Ishikawa (cell line): ENCODE measurements at regions not wholly inside any gene's neighbourhood (a gene's known extent, or its start where the extent isn't known, plus 50 kb on each side); places are given as distances from the start of the nearest gene placed in this dataset.
A peak's percentile ranks its signal among the peaks of the same experiment; 100 is the strongest.

Source experiments
- CEBPB ChIP-seq: IDR thresholded peaks from 2 replicates; pipeline ENCODE4 v1.6.1; 2012
- CREB1 ChIP-seq: IDR thresholded peaks from 2 replicates; pipeline ENCODE4 v1.6.1; 2012; ENCODE audit warnings: low read depth
- EGR1 ChIP-seq: IDR thresholded peaks from 2 replicates; pipeline ENCODE4 v1.6.1; 2012
- EP300 ChIP-seq: IDR thresholded peaks from 2 replicates; pipeline ENCODE4 v1.6.1; 2012; ENCODE audit warnings: borderline replicate concordance
- FOXM1 ChIP-seq: IDR thresholded peaks from 2 replicates; pipeline ENCODE4 v1.6.1; 2012; ENCODE audit warnings: low read depth, borderline replicate concordance
- NFIC ChIP-seq: IDR thresholded peaks from 2 replicates; pipeline ENCODE4 v1.6.1; 2012
- RAD21 ChIP-seq: IDR thresholded peaks from 2 replicates; pipeline ENCODE4 v1.6.1; 2012; ENCODE audit warnings: low read depth
- TAF1 ChIP-seq: IDR thresholded peaks from 2 replicates; pipeline ENCODE4 v1.6.1; 2012; ENCODE audit warnings: low read depth, mild to moderate bottlenecking
- TCF12 ChIP-seq: IDR thresholded peaks from 2 replicates; pipeline ENCODE4 v1.6.1; 2012; ENCODE audit warnings: low read depth
- TEAD4 ChIP-seq: IDR thresholded peaks from 2 replicates; pipeline ENCODE4 v1.6.1; 2012
- YY1 ChIP-seq: IDR thresholded peaks from 2 replicates; pipeline ENCODE4 v1.6.1; 2012; ENCODE audit warnings: low read depth
- ZBTB7A ChIP-seq: IDR thresholded peaks from 2 replicates; pipeline ENCODE4 v1.6.1; 2012; ENCODE audit warnings: low read depth
- TF ChIP-seq, protein P1 (sequence below): IDR thresholded peaks from 2 replicates; pipeline ENCODE4 v1.6.1; 2012
- TF ChIP-seq, protein P2 (sequence below): IDR thresholded peaks from 2 replicates; pipeline ENCODE4 v1.6.1; 2012
- TF ChIP-seq, protein P3 (sequence below): IDR thresholded peaks from 2 replicates; pipeline ENCODE4 v1.6.1; 2012; ENCODE audit warnings: low read depth, mild to moderate bottlenecking

DNA sequence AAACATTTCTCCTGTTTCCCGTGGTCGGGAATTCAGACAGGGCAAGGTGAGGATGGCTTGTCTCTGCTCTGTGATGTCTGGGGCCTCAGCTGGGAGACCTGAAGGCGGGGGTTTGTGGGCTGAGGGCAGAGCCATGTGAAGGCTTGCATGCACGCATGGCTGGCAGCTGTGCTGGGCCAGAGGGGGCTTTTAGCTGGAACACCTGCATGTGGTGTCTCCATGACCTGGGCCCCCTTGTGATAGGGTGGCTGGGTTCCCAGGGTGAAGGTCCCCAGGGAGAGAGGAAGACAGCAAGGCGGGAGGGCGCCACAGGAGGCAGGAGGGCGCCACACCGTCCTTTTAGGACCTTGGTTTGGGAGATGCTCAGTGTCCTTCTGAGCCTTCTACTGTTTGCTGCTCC is 101.6 kb upstream of the PRR23E start:
- no peak for TF ChIP-seq RAD21
- TF ChIP-seq, protein P1, sequence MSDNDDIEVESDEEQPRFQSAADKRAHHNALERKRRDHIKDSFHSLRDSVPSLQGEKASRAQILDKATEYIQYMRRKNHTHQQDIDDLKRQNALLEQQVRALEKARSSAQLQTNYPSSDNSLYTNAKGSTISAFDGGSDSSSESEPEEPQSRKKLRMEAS, result no peak

DNA sequence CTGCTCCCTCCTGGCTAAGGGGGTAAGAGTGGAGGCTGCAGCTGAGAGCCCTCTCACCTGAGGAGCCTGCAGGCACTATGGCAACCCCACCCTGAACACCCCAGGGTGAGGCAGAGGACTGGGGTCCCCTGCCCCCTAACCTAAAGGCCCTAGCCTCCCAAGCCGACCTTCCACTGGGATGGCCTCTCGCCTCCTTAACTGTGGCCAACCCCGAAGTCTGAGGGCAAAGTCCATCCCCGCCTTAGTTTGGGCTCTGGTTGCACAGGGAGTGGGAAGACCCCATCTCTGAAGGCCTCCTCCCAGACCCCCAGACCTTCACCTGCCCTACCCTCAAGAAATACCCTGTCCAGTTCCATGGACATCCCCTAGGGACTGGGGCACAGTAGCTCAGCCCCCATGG is 100.6 kb upstream of the PRR23E start:
- TF ChIP-seq TCF12, result no peak
- no peak for TF ChIP-seq ZBTB7A
- TF ChIP-seq EP300, result no peak
- TF ChIP-seq, protein P2, sequence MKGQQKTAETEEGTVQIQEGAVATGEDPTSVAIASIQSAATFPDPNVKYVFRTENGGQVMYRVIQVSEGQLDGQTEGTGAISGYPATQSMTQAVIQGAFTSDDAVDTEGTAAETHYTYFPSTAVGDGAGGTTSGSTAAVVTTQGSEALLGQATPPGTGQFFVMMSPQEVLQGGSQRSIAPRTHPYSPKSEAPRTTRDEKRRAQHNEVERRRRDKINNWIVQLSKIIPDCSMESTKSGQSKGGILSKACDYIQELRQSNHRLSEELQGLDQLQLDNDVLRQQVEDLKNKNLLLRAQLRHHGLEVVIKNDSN, result no peak
- TF ChIP-seq, protein P1, result no peak
- TF ChIP-seq TEAD4, result no peak
- no peak for TF ChIP-seq NFIC

DNA sequence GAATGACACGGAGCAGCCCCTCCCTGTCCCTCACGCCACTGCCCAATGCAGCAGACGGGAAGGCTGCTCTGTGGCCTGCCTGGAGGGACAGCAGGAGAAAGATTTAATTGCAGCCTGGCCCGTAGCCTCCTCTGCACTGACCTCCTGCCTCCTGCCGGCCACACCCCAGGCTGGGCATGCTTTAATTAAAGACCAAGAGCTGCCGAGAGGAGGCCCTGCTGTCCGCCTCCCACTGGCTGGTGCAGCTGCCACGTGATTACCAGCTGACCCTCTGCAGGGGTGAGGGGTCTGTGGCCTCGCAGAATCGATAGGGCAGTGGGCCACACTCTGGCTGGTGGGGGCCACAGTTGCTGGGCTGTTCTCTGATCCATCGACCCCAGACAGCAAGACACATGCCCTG is 100.2 kb upstream of the PRR23E start:
- TF ChIP-seq, protein P2, result peak; percentile 16; the same call in 1 of the 2 replicates
- TF ChIP-seq TAF1, result no peak

DNA sequence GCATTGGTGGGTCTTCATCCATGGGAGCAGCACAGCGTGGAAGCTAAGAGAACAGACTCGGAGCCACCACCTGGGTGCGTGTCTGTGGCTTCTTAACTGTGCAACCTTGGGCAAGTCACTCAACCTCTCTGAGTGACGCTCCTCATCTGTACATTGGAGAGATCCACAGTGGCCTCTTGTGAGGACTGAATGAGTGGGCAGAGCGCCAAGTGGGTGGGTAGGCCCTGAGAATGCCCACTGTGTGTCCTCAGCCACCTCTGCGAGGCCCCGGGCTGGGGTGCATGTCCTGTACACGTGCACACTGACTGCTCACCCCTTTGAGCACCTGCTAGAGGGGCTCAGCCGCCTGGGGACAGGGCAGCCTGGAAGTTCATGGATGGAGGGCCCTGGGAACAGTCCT is 99.6 kb upstream of the PRR23E start:
- TF ChIP-seq RAD21 (no peak), TAF1 (no peak), EP300 (no peak), NFIC (no peak), FOXM1 (no peak), ZBTB7A (no peak), TCF12 (no peak)
- TF ChIP-seq, protein P2, result no peak

DNA sequence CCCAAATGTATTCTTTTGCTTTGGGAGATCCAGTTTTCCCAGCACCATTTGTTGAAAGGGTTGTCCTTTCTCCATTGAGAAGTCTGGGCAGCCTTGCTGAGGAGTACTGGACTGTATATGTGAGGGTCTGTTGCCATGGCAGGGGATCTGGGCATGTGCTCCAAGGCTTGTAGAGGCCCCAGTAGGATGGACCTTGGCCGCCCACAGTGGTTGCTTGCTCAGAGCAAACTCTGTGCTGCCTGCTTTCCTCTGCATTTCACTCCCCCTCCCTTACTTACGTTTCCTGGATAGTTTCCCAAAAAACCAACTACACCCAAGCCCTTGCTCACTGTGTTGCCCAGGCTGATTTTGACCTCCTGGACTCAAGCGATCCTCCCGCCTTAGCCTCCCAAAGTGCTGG is 97.2 kb upstream of the PRR23E start:
- TF ChIP-seq ZBTB7A (no peak), EP300 (no peak), YY1 (no peak), TCF12 (no peak), TAF1 (no peak), CEBPB (no peak), CREB1 (no peak), NFIC (no peak), RAD21 (no peak), TEAD4 (no peak), EGR1 (no peak), FOXM1 (no peak)
- TF ChIP-seq, protein P2, result no peak
- TF ChIP-seq, protein P1, result no peak
- TF ChIP-seq, protein P3, sequence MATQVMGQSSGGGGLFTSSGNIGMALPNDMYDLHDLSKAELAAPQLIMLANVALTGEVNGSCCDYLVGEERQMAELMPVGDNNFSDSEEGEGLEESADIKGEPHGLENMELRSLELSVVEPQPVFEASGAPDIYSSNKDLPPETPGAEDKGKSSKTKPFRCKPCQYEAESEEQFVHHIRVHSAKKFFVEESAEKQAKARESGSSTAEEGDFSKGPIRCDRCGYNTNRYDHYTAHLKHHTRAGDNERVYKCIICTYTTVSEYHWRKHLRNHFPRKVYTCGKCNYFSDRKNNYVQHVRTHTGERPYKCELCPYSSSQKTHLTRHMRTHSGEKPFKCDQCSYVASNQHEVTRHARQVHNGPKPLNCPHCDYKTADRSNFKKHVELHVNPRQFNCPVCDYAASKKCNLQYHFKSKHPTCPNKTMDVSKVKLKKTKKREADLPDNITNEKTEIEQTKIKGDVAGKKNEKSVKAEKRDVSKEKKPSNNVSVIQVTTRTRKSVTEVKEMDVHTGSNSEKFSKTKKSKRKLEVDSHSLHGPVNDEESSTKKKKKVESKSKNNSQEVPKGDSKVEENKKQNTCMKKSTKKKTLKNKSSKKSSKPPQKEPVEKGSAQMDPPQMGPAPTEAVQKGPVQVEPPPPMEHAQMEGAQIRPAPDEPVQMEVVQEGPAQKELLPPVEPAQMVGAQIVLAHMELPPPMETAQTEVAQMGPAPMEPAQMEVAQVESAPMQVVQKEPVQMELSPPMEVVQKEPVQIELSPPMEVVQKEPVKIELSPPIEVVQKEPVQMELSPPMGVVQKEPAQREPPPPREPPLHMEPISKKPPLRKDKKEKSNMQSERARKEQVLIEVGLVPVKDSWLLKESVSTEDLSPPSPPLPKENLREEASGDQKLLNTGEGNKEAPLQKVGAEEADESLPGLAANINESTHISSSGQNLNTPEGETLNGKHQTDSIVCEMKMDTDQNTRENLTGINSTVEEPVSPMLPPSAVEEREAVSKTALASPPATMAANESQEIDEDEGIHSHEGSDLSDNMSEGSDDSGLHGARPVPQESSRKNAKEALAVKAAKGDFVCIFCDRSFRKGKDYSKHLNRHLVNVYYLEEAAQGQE, result no peak

DNA sequence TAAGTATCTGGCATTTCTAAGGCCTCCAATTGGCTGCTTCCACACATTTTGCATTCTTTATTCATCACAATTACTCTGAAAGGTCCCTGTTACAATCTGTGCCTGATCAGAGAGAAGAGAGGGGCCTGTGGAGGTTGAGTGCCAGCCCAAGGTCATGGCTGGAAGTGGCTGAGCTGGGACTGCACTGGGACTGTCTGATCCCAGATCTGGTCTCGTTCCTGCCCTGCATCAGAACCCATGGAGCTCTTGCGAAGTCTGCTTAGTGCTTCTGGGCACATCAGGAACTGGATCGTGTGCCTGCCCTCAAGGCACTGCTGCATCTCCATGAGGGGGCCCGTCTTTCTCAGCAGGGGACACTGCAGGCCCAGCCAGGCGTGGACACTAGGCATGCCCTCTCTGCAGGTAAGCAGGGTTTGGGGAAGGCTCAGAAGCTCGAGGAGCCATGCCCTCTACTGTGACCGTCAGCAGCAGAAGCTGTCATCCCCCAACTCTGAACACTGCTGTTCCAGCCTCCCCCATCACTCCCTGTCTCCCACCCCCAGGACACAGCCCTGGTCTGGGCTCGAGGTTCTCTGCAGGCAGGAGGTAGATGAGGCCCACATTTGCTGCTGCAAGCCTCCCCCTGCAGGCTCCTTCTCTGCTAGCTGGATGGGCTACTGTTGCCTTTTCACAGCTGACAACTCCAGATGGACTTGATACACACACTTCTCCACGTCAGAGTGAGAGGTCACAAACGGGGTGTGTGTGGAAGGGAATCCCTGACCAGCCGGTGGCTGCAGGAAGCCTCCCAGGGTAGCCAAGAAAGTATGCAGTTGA is 96.5 kb upstream of the PRR23E start:
- TF ChIP-seq, protein P3, result no peak
- TF ChIP-seq, protein P2, result no peak
- TF ChIP-seq ZBTB7A, result no peak
- no peak for TF ChIP-seq EGR1
- TF ChIP-seq EP300, result no peak
- no peak for TF ChIP-seq TAF1
- TF ChIP-seq FOXM1, result no peak
